DND-41 (cell line): ENCODE measurements at regions not wholly inside any gene's neighbourhood (a gene's known extent, or its start where the extent isn't known, plus 50 kb on each side); places are given as distances from the start of the nearest gene placed in this dataset.
A peak's percentile ranks its signal among the peaks of the same experiment; 100 is the strongest.

Experiments used
- ATAC-seq: fragments of 200-7000 bp; cut with Tn5 transposase; 3 replicates; pipeline ENCODE4 v1.9.1; 2021; ENCODE audit warnings: low read depth; ENCODE audit not compliant: insufficient read depth
- DNase-seq: peaks from one replicate; pipeline ENCODE4 v3.0.0-alpha.2; 2020
- H2AFZ ChIP-seq: 2 replicates; pipeline ENCODE4 v1.6.0; 2012; ENCODE audit warnings: low read depth, low read length
- H3K27ac ChIP-seq: 2 replicates; pipeline ENCODE4 v1.5.1; 2012; ENCODE audit warnings: low read length, inconsistent platforms
- H3K27me3 ChIP-seq: fragments of 200-600 bp; sonication (generic); 2 replicates; pipeline ENCODE4 v1.6.0; 2012; ENCODE audit warnings: low read length, mild to moderate bottlenecking, inconsistent platforms; ENCODE audit not compliant: insufficient read depth, poor library complexity
- H3K36me3 ChIP-seq: 2 replicates; pipeline ENCODE4 v1.5.1; 2012; ENCODE audit warnings: low read length, inconsistent platforms; ENCODE audit not compliant: insufficient read depth
- H3K4me1 ChIP-seq: 2 replicates; pipeline ENCODE4 v1.5.1; 2012; ENCODE audit warnings: mild to moderate bottlenecking, low read length; ENCODE audit not compliant: insufficient read depth
- H3K4me2 ChIP-seq: 2 replicates; pipeline ENCODE4 v1.6.0; 2012; ENCODE audit warnings: mild to moderate bottlenecking, moderate library complexity, low read length, inconsistent platforms; ENCODE audit not compliant: insufficient read depth
- H3K4me3 ChIP-seq, 2 experiments: fragments of 200-600 bp in 1 of 2; shearing (Covaris generic) in 1 of 2; 2 replicates each; pipeline ENCODE4 v1.5.1; 2012 to 2016; ENCODE audit warnings: inconsistent platforms in 2 of 2, low read length in 2 of 2, mild to moderate bottlenecking in 2 of 2, low read depth in 1 of 2, moderate library complexity in 1 of 2
- H3K79me2 ChIP-seq: 2 replicates; pipeline ENCODE4 v1.6.0; 2012; ENCODE audit warnings: low read length, inconsistent platforms; ENCODE audit not compliant: insufficient read depth
- H3K9ac ChIP-seq: 2 replicates; pipeline ENCODE4 v1.6.0; 2012; ENCODE audit warnings: low read depth, mild to moderate bottlenecking, inconsistent platforms, low read length, moderate library complexity
- H3K9me3 ChIP-seq: 2 replicates; pipeline ENCODE4 v1.5.1; 2012; ENCODE audit warnings: low read length, moderate library complexity, mild to moderate bottlenecking, inconsistent platforms; ENCODE audit not compliant: insufficient read depth, severe bottlenecking
- H4K20me1 ChIP-seq: 2 replicates; pipeline ENCODE4 v1.6.0; 2012; ENCODE audit warnings: low read length; ENCODE audit not compliant: insufficient read depth
- CTCF ChIP-seq: IDR thresholded peaks from 2 replicates; pipeline ENCODE4 v1.5.1; 2012; ENCODE audit warnings: borderline replicate concordance, low read length, moderate library complexity, mild to moderate bottlenecking; ENCODE audit not compliant: poor library complexity, severe bottlenecking; ENCODE audit errors: extremely low read depth
- EZH2 ChIP-seq: IDR thresholded peaks from 3 replicates; pipeline ENCODE4 v1.6.1; 2012; ENCODE audit warnings: borderline replicate concordance, low read depth, mild to moderate bottlenecking, moderate library complexity, low read length, inconsistent platforms; ENCODE audit not compliant: severe bottlenecking

DNA sequence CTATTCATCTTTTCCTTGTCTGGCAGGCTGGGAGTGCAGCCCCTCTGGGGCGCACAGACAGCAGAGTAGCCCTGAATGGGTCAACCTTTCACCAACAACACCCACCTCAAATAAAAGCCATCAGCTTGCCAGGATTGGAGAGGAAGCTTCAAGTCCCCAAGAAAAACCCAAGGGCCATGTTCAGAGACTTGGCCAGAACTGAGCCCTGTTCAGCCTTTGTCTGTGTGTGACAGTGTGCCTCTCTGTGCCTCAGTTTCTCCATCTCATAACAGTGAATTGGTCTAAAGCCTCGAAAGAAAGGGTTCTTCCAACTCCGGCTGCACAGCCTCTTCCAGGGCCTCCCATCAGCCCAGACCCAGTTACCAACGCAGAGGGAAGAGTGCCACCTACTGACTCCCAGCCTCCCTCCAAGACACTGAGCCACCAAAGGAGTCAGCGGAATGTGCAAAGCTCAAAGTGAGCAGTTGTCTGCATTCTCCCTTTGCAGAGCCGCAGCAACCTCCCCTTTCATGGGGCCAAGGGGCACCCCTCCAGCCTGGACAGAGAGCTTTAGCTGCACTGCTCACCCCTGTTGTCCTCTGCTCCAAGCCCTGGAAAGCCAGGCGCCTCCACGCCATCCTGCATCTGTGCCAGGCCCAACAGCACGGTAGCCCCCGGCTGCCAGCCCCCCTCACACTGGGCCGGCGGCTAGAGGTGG, 82.7 kb upstream of the TOP1 start:
- Histone ChIP-seq H3K27ac (peak overlapping the region; percentile 43), H3K4me1 (peaks cover 60% of the 10 kb centered on the region), H4K20me1 (no peaks in the 10 kb centered on the region), H3K9ac (no peak overlapping the region), H3K27me3 (no peaks in the 10 kb centered on the region), H3K36me3 (no peaks in the 10 kb centered on the region), H3K79me2 (no peaks in the 10 kb centered on the region), H3K9me3 (no peaks in the 10 kb centered on the region), H3K4me2 (no peak overlapping the region), H3K4me3 (no peak overlapping the region), H2AFZ (no peak overlapping the region)
- ATAC-seq = peak; percentile 83
- DNase-seq = peak; percentile 81
- TF ChIP-seq CTCF (peak; percentile 97), EZH2 (no peak)

DNA sequence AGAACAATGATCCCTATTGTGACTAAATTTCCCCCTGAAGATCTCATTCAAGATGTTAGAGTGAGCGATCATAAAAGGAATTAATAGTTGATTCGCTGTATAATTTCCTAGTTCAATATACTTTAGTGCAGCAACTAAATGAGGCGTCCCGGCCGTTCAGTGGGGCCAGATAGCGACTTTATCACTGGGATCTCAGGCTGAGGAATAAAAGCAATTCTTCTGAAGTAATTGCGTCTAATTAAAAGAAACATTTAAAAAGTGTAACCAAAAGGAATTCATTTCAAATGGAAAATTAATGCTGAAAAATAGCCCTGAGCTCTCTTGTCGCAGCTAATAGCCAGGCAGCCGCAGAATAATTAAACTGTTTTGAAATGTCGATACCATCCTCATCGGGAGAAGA, 82.2 kb upstream of the TOP1 start:
- Histone ChIP-seq H3K4me1 (peaks cover 54% of the 10 kb centered on the region), H4K20me1 (no peaks in the 10 kb centered on the region), H3K36me3 (no peaks in the 10 kb centered on the region), H3K4me3 (no peak overlapping the region), H3K9me3 (no peaks in the 10 kb centered on the region), H3K27me3 (no peaks in the 10 kb centered on the region), H3K9ac (no peak overlapping the region), H3K27ac (peak overlapping the region; percentile 5; the same call in 1 of the 2 replicates), H3K4me2 (no peak overlapping the region), H2AFZ (no peak overlapping the region), H3K79me2 (no peaks in the 10 kb centered on the region)
- TF ChIP-seq CTCF (no peak), EZH2 (no peak)
- ATAC-seq (no peak), DNase-seq (no peak)

- H3K4me2 ChIP-seq = no peak overlapping the region
- no peaks in the 10 kb centered on the region for H3K36me3 ChIP-seq
- TF ChIP-seq EZH2 (no peak), CTCF (no peak)
- no peak overlapping the region for H3K9ac ChIP-seq
- peaks cover under 1% of the 10 kb centered on the region for H3K9me3 ChIP-seq
- no peak for DNase-seq
- ATAC-seq = no peak
- H4K20me1 ChIP-seq = no peaks in the 10 kb centered on the region
- H2AFZ ChIP-seq = no peak overlapping the region
- peaks cover 32% of the 10 kb centered on the region for H3K4me1 ChIP-seq
- no peak overlapping the region for H3K27ac ChIP-seq
- H3K27me3 ChIP-seq = no peaks in the 10 kb centered on the region
- H3K4me3 ChIP-seq = no peak overlapping the region
- H3K79me2 ChIP-seq = no peaks in the 10 kb centered on the region
These were observed 80.0 kb upstream of the TOP1 start for GRCh38 chr20:40948465-40949267.
